Activated naive CD4-positive, alpha-beta T cell treated with anti-CD3 and anti-CD28 coated beads, Interleukin-2, amount 10 ng/mL, durations not matched to agents 7 days and 5 days (primary cell): ENCODE measurements at regions not wholly inside any gene's neighbourhood (a gene's known extent, or its start where the extent isn't known, plus 50 kb on each side); places are given as distances from the start of the nearest gene placed in this dataset.
"Not testable (repeated sequence)": the region's sequence is repeated elsewhere in the genome, so short reads cannot be mapped to it uniquely, and the experiment has no call there.

Experiments used
- CTCF ChIA-PET: fragments of 350-600 bp; sonication (Branson Sonifier 250); formaldehyde crosslinking; loops from one replicate; lab custom pipeline; 2021; ENCODE audit warnings: antibody characterized with exemption; lab: Charles Lee
- DNase-seq: peaks from one replicate; pipeline ENCODE4 v3.0.0-alpha.2; 2020
- H3K27ac Mint-ChIP-seq: one replicate; pipeline ENCODE4 v1.8.0; 2021; ENCODE audit warnings: mild to moderate bottlenecking, moderate library complexity, mixed read lengths
- H3K27me3 Mint-ChIP-seq: one replicate; pipeline ENCODE4 v1.8.0; 2021; ENCODE audit warnings: mild to moderate bottlenecking, mixed read lengths
- H3K36me3 Mint-ChIP-seq: one replicate; pipeline ENCODE4 v1.8.0; 2021; ENCODE audit warnings: mixed read lengths
- H3K4me1 Mint-ChIP-seq: one replicate; pipeline ENCODE4 v1.8.0; 2021; ENCODE audit warnings: mixed read lengths
- H3K4me3 Mint-ChIP-seq: one replicate; pipeline ENCODE4 v1.8.0; 2021; ENCODE audit warnings: mild to moderate bottlenecking, moderate library complexity, mixed read lengths
- H3K9me3 Mint-ChIP-seq: one replicate; pipeline ENCODE4 v1.8.0; 2021; ENCODE audit warnings: mixed read lengths

DNA sequence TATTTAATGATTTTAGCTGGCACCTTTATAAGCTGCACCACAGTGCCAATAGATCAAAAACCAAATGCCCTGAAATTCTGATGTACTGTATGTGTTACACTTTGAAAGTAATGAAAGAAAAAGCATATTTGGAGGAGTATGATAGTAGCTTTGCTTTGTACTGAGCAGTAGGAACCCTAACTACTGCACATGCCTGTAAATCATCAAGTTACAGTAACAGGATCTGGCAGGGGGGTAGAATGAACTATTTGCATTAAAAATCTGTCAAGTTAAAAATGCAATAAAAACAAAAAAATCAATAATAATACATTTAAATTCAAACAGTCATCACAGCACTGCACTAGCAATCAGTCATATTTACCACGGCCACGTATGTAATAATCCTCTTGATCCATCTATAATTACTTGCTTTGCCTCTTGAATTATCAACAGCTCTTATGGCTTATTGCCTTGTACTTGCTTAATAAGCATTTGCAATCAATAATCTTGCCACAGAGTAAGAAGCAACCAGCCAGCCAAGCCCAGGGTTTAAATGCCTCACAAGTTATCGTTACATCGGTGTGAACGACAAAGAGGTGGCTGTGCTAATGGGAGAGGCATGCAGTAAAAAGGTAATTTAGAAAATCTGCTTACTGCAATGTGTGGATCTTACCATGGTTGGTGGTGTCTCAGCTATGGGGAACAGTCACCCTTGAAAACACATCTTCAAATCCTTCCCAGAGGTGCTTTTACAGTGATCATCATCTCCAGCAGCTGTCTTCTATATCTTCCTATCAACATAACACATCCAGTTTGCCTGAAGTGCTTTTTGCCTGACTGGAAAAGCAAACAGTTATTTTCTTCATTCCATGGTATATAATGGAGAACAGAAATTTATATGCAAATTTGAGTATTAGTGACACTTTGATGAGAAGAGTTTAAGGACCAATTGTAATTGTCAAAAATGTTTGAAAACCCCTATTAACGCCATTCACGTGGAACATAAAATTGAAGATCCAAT lies 1812.1 kb upstream of the ADGRL3 start:
- Mint-ChIP-seq H3K36me3 (no peaks in the 10 kb centered on the region), H3K4me3 (no peak overlapping the region), H3K9me3 (peaks cover 8% of the 10 kb centered on the region), H3K27me3 (no peaks in the 10 kb centered on the region), H3K27ac (no peak overlapping the region), H3K4me1 (no peaks in the 10 kb centered on the region)
- no peak for DNase-seq
- CTCF ChIA-PET: no interaction called here

DNA sequence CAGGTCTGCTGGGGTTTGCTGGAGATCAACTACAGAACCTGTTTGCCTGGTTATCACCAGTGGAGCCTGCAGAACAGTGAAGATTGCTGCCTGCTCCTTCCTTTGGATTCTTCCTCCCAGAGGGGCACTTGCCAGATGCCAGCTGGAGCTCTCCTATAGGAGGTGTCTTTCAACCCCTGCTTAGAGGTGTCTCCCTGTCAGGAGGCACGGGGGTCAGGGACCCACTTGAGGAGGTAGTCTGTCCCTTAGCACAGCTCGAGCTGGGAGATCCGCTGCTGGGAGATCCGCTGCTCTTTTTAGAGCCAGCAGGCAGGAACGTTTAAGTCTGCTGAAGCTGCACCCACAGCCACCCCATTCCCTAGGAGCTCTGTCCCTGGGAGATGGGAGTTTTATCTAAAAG lies 1806.3 kb upstream of the ADGRL3 start:
- CTCF ChIA-PET: interaction anchor here (0.6 kb wide), 1 partner anchor 770 kb away, joined by 3 read pairs; no protein-coding TSS in a partner anchor
- no peaks in the 10 kb centered on the region for H3K4me1 Mint-ChIP-seq
- no peak overlapping the region for H3K27ac Mint-ChIP-seq
- H3K36me3 Mint-ChIP-seq: no peaks in the 10 kb centered on the region
- peaks cover 20% of the 10 kb centered on the region for H3K9me3 Mint-ChIP-seq
- no peaks in the 10 kb centered on the region for H3K27me3 Mint-ChIP-seq
- no peak for DNase-seq
- no peak overlapping the region for H3K4me3 Mint-ChIP-seq

DNA sequence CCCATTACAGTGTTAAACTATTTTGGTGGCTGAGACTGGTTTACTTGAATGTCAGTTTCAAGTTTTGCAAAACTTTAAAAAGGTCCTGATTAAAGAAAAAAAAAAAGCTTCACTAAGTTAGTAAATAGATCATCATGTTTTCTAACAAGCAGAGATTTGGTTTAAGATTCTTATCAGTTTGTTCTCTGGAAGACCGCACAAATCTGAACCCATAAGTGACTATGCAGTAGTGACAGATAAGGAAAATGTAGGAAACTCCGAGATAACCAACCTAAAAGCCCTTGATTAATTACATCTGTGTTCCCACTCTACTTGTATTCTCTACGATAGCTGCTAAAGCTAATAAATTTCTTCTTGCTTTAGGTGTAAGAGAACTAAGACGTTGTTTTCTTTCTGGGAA lies 1799.8 kb upstream of the ADGRL3 start:
- Mint-ChIP-seq H3K4me3 (no peak overlapping the region), H3K27ac (no peak overlapping the region), H3K4me1 (no peaks in the 10 kb centered on the region), H3K27me3 (no peaks in the 10 kb centered on the region), H3K36me3 (no peaks in the 10 kb centered on the region), H3K9me3 (peaks cover 5% of the 10 kb centered on the region)
- no peak for DNase-seq
- CTCF ChIA-PET: no interaction called here

DNA sequence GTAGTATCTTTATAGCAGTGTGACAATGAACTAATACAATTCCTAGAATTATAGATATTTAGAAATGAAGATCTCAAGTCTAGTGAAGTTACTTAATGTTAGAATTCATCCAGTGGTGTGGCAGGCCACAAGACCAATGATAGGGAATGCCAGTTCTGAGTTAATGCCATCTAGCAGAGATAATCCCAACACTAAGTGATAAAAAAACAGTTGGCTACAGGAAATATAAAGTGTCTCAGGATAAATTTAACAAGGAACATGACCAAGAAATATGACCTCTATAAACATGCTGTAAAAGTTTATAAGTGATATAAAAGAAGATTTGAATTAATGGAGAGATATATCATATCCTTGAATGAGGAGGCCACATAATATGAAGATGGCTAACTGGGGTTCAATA lies 1790.5 kb upstream of the ADGRL3 start:
- CTCF ChIA-PET: no interaction called here

DNA sequence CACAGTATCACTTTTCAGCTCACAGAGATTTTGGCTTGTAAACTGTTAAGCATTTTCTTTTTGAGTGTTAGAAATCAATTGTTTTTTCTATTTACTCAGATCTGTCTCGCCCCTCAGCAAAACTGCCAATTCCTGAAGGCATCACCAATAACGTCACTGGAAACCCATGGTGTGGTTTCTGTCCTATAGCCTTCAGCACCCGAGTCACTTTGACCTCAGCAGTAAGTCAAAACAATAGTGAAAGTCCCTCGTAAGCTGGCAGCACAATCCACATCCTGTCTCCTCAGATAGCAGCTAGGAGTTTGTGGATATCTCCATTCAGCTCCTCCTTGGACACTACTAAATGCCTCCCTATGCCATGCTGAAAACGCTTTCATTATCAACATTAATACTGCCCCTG lies 1787.4 kb upstream of the ADGRL3 start:
- CTCF ChIA-PET: interaction anchor here (1.0 kb wide), 1 partner anchor 30 kb away, joined by 3 read pairs; no protein-coding TSS in a partner anchor
- Mint-ChIP-seq H3K27me3 (no peaks in the 10 kb centered on the region), H3K4me3 (no peak overlapping the region), H3K4me1 (no peaks in the 10 kb centered on the region), H3K36me3 (no peaks in the 10 kb centered on the region), H3K27ac (no peak overlapping the region), H3K9me3 (peaks cover 8% of the 10 kb centered on the region)
- DNase-seq: no peak

More for the DNA sequence above, 1790.5 kb upstream of the ADGRL3 start:
- Mint-ChIP-seq H3K27me3 (no peaks in the 10 kb centered on the region), H3K27ac (no peak overlapping the region), H3K36me3 (no peaks in the 10 kb centered on the region), H3K4me3 (no peak overlapping the region), H3K9me3 (peaks cover 4% of the 10 kb centered on the region), H3K4me1 (no peaks in the 10 kb centered on the region)
- no peak for DNase-seq

DNA sequence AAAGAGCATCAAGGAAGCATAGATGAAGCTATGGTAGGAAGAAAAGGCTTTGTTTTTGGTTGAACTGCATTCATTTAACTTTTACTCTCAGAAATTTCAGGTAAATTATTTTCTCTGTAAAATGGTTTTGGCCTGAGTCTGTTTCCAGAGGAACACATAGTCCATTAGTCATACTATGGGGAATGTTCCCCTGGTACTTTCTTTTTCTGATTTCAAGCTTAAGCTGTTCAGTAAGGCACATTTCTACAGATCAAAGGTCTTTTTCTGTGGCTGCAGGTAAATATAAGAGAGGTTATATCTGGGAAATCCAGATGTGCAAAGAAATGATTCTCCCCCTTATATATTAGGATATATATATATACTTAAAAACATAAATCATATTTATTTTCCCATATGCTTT lies 1744.4 kb upstream of the ADGRL3 start:
- peaks cover 10% of the 10 kb centered on the region for H3K9me3 Mint-ChIP-seq
- CTCF ChIA-PET: no interaction called here
- no peak overlapping the region for H3K4me3 Mint-ChIP-seq
- no peaks in the 10 kb centered on the region for H3K27me3 Mint-ChIP-seq
- no peaks in the 10 kb centered on the region for H3K4me1 Mint-ChIP-seq
- H3K27ac Mint-ChIP-seq: no peak overlapping the region
- no peaks in the 10 kb centered on the region for H3K36me3 Mint-ChIP-seq
- no peak for DNase-seq

DNA sequence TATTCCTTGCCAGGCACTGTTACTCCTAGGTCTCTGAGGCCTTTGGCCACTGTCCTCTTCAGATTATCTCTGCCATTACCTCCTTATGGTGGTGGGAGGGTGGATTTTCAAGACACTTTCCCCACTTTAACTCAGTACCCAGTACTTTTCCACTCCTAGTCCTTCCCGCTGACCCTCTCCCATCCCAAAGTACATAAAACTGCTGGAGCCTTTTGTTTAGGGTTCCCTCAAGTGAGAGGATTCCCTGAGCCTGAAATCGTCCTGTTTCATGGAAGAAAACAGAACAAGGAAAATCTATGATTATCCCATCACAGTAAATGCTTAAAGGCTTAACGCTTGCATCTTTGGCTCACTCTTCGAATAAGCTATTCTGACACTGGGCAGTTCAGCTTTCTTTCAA lies 1742.5 kb upstream of the ADGRL3 start:
- CTCF ChIA-PET: no interaction called here
- H3K27me3 Mint-ChIP-seq: no peaks in the 10 kb centered on the region

DNA sequence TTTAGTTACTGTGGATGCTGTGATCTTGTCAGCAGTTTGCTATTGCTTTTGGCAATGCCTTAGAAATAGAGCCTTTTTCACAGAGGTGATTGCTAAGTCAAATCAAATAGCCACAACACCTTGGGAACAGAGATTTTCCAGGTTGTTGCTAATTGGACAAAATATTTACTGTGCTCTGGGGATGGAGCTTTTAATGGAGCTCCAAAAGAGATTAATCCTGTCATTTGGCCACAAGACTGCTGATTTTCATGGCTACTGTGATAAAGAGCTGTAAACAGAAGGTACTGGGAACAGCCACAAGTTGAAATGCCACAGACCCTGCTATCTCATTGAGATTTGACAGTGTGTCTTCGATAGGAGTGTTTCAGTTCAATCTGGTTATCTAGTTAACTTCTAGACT lies 1715.2 kb upstream of the ADGRL3 start:
- peaks cover 2% of the 10 kb centered on the region for H3K9me3 Mint-ChIP-seq
- H3K27ac Mint-ChIP-seq: no peak overlapping the region
- no peaks in the 10 kb centered on the region for H3K4me1 Mint-ChIP-seq
- DNase-seq: no peak
- H3K36me3 Mint-ChIP-seq: no peaks in the 10 kb centered on the region
- H3K4me3 Mint-ChIP-seq: no peak overlapping the region
- CTCF ChIA-PET: no interaction called here
- H3K27me3 Mint-ChIP-seq: no peaks in the 10 kb centered on the region

More for the DNA sequence above, 1742.5 kb upstream of the ADGRL3 start:
- no peaks in the 10 kb centered on the region for H3K4me1 Mint-ChIP-seq
- H3K36me3 Mint-ChIP-seq: no peaks in the 10 kb centered on the region
- H3K9me3 Mint-ChIP-seq: peaks cover 10% of the 10 kb centered on the region
- no peak for DNase-seq
- no peak overlapping the region for H3K27ac Mint-ChIP-seq
- H3K4me3 Mint-ChIP-seq: no peak overlapping the region

DNA sequence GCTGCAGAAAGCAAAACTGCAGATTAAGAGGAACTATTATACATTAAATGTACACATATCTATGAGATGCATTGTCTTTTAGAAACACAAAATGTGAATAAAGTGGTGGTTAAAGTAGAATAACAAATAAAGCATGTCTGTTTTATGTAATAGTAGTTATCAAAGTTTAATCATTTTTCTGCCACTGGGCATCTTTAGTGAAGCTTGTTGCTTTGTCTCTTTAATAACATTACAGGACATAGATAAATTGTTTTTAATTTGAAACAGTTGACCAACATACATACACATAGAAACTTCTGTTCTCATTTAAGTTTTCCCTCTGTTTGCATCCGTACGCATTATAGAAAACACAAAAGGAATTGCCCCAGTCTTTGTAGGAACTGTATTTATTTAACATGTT lies 1700.0 kb upstream of the ADGRL3 start:
- Mint-ChIP-seq H3K27me3 (no peaks in the 10 kb centered on the region), H3K4me1 (no peaks in the 10 kb centered on the region), H3K4me3 (no peak overlapping the region), H3K9me3 (peaks cover 14% of the 10 kb centered on the region), H3K27ac (no peak overlapping the region), H3K36me3 (no peaks in the 10 kb centered on the region)
- CTCF ChIA-PET: no interaction called here
- DNase-seq: no peak

DNA sequence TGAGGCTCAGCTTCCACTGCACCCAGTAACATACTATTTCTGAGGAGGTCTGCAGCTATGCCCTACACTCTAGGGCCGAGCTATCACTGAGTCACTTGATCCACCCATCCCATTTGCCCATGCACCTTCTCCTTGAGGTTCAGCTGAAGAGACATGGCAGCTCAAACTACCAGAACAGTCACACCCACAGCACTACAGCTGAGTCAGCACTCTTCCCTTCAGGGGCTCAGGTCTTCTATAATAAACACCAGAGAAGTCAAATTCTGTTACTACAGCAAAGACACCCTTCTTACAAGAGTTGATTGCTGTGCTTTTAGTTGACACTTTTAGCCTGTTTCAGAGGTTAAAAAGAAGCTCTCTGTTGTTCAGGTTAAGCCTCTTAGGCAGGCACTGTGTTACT lies 1696.4 kb upstream of the ADGRL3 start:
- CTCF ChIA-PET: no interaction called here
- DNase-seq: no peak
- no peaks in the 10 kb centered on the region for H3K36me3 Mint-ChIP-seq
- peaks cover 3% of the 10 kb centered on the region for H3K9me3 Mint-ChIP-seq
- no peak overlapping the region for H3K4me3 Mint-ChIP-seq
- no peak overlapping the region for H3K27ac Mint-ChIP-seq
- H3K27me3 Mint-ChIP-seq: no peaks in the 10 kb centered on the region
- H3K4me1 Mint-ChIP-seq: no peaks in the 10 kb centered on the region

DNA sequence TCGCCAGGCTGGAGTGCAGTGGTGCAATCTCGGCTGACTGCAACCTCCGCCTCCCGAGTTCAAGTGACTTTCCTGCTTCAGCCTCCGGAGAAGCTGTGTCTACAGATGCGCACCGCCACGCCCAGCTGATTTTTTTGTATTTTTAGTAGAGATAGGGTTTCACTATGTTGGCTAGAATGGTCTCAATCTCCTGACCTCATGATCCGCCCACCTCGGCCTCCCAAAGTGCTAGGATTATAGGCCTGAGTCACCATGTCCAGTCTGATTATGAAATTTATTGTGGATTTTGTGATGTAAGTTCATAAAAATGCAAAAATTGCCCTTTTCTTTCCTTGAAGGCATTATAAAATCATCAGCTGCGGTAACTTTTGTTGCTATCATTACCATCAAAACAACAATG lies 1688.3 kb upstream of the ADGRL3 start:
- DNase-seq, H3K27me3 Mint-ChIP-seq, CTCF ChIA-PET, H3K4me1 Mint-ChIP-seq, H3K36me3 Mint-ChIP-seq, H3K4me3 Mint-ChIP-seq, H3K27ac Mint-ChIP-seq, H3K9me3 Mint-ChIP-seq: not testable (repeated sequence)

DNA sequence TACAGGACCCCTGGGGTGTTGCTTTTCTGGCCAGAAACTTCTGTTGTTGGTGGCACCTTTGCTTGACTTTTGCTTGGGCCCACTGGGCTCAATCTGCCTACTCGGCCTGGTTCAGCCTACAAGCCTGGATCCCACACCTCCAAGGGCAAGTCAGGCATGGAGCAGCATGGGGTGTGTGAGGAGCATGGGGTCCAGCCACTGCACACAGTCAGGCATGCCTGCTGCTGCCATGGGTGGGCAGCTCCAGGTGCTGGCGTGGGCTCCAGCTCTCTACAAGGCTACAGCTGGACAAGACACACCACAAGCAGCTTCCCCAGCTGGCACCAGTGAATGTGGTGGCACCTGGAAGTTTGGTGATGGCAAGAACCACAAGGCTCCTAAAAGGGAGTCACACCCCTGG lies 1683.1 kb upstream of the ADGRL3 start:
- no peaks in the 10 kb centered on the region for H3K36me3 Mint-ChIP-seq

DNA sequence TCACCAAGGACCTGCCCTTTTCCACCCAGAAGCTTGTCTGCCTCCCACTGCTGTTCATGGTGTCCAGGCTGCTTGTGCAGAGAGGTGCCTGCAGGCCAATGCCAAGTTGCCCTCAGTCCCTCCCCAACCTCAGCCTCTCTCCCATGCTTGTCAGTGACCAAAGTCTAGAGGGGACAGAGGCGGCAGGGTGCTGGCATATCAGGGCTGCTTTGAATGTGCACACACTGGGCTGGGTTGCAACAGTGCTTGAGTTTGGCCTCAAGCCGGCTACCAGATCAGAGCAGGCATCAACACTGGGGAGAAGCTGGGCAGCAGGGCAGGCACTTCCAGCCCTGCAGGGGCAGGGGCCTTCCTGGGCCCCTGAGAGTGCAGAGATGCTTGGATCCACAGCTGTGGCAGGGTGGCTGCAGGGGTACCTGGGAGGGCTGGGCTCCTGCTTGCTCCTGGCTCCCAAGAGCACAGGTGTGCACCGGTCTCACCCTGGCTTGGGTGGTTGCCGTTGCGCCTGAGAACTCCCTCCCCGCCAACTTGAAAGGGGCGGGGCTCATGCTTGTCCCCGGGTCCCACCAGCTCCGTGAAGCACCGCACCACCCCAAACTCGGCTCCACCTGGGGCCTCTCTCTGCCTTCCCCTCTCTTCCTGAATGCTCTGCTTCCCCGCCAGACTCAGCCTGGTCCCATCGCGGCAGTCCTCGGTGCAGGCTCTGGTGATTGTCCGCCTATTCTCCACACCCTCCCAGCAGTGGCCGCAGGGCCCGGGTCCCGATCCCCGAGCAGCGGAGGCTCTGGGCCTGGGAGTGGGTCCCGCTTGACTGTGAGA lies 1681.9 kb upstream of the ADGRL3 start:
- H3K4me3 Mint-ChIP-seq: no peak overlapping the region
- no peak overlapping the region for H3K27ac Mint-ChIP-seq
- no peaks in the 10 kb centered on the region for H3K4me1 Mint-ChIP-seq
- H3K36me3 Mint-ChIP-seq: no peaks in the 10 kb centered on the region
- CTCF ChIA-PET: no interaction called here
- no peaks in the 10 kb centered on the region for H3K27me3 Mint-ChIP-seq
- no peak for DNase-seq
- H3K9me3 Mint-ChIP-seq: peaks cover 6% of the 10 kb centered on the region

More for the DNA sequence above, 1683.1 kb upstream of the ADGRL3 start:
- DNase-seq: no peak
- CTCF ChIA-PET: no interaction called here
- H3K27ac Mint-ChIP-seq: no peak overlapping the region
- no peaks in the 10 kb centered on the region for H3K4me1 Mint-ChIP-seq
- no peak overlapping the region for H3K4me3 Mint-ChIP-seq
- H3K9me3 Mint-ChIP-seq: peaks cover 4% of the 10 kb centered on the region
- H3K27me3 Mint-ChIP-seq: no peaks in the 10 kb centered on the region

DNA sequence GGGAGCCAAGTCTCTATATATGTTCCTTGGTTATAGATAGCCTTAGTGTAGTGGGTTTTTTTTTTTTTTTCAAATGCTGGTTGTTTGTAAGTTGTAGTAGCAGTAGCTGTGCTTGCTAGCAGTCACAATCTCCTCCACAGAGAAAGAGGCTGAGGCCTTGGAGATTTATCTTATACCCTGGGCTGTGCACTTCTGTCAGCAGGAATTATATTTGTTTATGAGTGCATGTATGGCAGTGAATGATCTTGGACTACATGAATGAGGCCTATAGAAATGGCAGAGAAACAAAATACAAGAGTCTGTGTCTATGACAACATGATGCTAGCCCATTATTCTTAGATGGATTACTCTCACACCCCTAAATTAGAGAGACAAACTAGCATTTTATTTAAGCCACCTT lies 1674.2 kb upstream of the ADGRL3 start:
- no peaks in the 10 kb centered on the region for H3K4me1 Mint-ChIP-seq
- H3K27me3 Mint-ChIP-seq: no peaks in the 10 kb centered on the region
- CTCF ChIA-PET: no interaction called here
- H3K36me3 Mint-ChIP-seq: no peaks in the 10 kb centered on the region
- DNase-seq: no peak
- H3K4me3 Mint-ChIP-seq: no peak overlapping the region
- H3K27ac Mint-ChIP-seq: no peak overlapping the region
- peaks cover 9% of the 10 kb centered on the region for H3K9me3 Mint-ChIP-seq
